HG02884 (cell line): ENCODE measurements at regions not wholly inside any gene's neighbourhood (a gene's known extent, or its start where the extent isn't known, plus 50 kb on each side); places are given as distances from the start of the nearest gene placed in this dataset.

Source experiments
- ATAC-seq: cut with Tn5 transposase; IDR thresholded peaks from one replicate; pipeline ENCODE4 v1.9.1; 2021; ENCODE audit warnings: mild to moderate bottlenecking, moderate library complexity; ENCODE audit not compliant: unreplicated experiment

DNA sequence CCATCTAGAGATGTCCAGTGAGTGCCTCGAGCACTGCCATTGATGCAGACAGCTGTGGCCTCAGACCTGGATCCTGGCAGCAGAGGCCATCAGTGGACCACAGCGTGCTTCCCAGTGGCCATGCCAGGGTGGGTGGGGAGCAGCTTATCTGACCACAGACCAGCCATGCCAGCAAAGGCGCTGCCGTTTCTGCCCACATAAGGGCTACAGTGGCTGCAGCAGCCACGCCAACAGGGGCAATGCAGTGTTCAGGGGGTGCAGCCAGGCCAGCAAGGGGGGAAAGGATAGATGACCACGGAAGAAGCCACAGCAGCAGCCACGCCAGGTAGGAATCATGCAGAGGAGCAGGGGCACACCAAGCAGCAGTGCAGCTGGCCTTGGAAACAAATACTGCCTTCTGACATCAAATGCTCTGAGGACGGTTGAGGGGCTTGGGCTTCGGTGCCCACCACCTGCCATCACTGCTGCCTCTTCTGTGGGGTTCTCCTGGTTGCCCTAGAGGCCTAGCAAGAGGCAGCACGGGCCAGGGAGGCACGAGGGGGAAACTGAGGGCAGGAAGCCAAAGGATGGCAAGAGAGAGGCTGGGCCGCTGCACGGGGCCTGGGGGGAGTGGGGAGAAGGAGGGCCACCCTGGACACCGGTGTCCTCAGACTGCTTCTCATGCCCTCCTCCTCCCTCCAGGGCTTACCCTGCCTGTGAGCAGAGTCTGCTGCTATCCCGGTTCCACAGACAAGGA lies 94.7 kb upstream of the RUNX3 start:
- ATAC-seq = no peak

DNA sequence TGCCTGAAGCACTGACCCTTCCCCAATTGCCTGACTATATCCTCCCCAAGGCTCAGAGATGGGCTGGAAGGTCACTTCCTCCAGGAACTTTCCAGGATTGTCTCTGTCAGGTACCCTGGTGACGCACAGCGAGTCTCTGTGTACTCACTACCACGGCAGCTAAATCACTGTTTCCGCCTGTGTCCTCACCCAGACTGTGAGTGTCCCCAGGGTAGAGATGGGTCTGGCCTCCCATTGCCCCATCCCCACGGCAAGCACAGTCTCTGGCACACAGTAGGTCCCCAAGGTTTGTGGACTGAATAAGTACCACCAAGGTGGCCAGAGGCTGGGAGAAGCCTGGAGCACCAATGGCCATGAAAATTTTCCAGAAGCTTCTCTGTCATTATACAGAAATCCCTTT lies 93.8 kb upstream of the RUNX3 start:
- ATAC-seq = no peak

DNA sequence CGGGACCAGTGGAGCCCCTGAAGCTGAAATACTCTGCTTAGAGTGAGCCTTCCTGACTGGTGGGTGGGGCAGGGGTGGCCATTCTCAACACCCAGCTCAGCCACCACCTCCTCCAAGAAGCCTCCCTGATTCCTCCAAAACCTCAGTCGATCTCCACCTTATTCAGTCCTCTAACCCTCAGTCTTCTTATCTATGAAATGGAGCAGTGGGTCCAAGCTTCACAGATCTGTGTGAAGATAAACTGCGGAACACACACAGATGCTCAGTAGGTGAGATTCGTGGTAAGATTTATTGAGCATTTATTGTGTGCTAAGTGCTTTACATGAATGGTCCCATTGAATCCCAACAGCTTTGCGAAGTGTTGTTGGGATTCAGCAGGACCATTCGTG lies 93.1 kb upstream of the RUNX3 start:
- ATAC-seq = no peak

DNA sequence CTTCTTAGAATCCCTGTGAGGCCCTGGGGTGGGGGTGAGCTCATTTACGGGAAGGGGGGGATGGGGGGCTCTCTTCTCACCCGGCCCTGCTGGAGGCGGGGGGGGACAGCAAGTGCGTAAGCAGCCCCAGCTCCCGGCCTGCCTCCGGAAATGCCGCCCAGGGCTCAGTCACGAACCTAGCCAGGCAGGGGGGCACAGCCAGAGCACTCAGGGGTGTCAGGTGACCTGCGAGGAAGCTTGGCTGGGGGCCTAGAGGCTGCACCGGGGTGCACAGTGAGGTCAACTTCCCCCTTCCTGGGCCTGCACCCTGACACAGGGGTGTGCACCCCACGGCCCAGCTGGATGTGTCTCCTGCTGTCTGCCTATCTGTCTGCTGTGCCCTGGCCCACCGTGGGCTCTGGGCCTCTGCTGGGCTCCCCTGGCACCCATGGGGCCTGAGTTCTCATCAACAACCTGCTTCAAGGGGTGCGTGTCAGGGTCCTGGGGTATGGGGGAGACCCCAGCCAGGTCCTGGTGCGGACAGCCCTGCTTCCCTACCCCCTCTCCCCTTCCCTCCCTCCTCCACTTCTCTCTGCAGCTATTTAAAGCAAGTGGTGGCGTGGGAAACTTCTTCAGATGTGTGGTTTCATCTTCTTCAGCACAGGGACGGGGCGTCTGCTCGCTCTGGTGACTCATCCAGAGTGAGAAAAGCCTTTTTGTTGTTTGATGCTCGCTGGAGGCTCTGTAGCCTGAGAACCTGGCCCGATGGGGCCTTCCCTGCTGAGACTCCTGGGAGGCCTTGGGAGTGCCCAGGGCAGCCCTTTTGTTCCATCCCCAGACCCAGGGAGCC lies 92.5 kb upstream of the RUNX3 start:
- ATAC-seq = peak; percentile 73

GRCh38 chr1:25021591-25022215 lies 91.6 kb upstream of the RUNX3 start:
- no peak for ATAC-seq

DNA sequence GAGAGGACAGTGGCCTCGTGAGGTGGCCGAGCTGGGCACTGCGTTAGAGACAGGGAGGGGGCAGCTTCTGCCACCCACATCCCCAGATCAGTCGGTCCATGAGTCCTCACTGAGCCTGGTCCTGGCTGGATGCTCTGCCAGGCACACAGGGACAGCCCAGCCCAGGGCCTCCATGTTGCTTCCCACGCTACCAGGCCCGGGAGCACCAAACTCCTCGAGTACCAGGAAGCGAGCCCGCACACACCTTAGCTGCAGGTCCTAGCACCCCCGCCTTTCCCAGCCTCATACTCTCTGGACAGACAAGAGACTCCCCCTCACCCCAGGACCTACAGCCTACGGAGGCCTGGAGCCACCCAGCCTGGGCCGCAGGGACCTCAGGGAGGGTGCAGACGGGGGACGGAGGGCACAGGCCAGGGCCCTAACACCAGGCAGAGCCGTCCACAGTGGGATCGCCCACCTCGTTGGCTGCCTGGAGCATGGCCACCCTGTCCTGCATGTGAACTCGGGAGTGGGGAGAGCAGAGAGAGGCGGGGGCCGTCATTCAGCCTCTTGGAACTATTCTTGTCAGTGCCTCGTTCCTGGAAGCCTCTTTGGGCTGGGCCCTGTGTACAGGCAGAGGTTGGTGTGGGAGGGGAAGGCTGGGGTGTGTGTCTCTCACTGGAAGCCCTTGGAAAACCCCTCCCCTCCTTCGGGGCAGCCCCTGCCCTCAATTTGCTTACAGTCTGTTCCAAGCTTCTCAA lies 90.9 kb upstream of the RUNX3 start:
- ATAC-seq = no peak

- ATAC-seq = no peak
Observed at GRCh38 chr1:25020173-25020845, 90.2 kb upstream of the RUNX3 start.

GRCh38 chr1:25019337-25020172 lies 89.5 kb upstream of the RUNX3 start:
- peak; percentile 47 for ATAC-seq

DNA sequence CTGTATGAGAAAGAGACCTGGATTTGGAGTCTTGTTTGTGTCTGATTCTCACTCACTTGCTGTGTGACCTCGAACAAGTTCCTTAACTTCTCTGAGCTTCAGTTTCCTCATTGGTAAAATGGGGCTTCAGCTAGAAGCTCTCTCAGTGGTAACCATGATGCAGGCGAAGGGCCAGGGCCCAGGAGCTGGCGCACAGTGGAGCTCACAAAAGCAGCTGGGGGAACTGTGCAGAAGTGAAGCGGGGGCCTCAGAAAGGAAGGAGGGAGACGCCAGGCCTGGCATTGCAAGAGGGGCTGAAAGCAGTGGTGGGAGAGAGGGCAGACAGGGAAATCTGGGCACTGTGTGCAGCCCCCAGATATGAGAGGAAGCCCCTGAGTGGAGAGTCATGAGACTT lies 88.9 kb upstream of the RUNX3 start:
- ATAC-seq = no peak

- no peak for ATAC-seq
Observed at GRCh38 chr1:25018110-25018735, 88.1 kb upstream of the RUNX3 start.

GRCh38 chr1:25017436-25018109 lies 87.5 kb upstream of the RUNX3 start:
- no peak for ATAC-seq

- no peak for ATAC-seq
Observed at GRCh38 chr1:25012966-25013962, 83.2 kb upstream of the RUNX3 start.

DNA sequence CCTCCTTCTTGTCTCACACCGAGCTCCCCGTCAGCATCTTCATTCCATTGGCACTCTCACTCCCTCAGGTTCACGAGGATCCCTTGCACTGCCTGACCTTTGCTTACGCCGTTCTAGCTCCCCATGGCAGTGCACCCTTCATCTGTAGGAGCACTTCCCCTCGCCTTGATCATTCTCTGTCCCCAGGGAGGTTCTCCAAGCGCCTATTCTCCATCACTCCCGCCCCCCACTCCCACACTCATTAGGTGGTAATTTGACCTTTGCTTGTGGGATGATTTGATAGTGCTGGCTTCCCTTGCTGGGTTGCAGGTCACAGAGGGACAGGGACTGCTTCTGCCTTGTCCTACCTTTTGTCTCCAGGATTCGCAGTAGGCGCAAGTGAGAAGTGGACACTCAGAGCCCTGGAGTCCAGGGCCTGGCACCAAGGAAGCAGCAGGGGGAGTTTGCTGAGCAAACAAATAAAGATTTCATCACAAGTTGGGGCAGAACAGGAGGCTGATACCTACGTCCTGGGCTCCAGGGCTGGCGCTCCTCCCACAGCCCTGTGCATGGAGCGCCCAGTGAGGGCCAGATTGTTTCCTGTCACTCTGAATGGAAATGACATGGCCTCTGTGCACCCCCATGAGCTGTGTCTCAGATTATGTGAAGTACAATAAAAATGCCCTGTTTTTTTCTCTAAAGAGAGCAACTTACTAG lies 82.0 kb upstream of the RUNX3 start:
- ATAC-seq = no peak

DNA sequence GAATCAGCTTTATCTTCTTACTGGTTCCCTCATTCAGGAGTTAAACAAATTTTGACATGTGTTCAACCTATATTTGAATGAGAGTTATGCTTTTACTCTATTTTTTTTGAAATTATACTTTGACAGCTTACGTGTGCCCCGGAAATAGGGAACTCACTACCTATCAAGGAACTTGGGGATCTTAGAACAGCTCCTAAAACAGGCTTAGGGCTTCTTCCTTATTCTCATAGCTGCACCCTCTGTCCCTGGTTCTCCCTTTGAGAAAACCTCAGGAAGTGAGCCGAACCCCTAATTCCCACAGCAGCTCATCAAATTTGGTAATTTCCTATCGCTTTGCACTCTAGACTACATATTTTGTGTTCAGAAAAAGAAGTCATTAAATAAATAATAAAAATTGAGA lies 81.2 kb upstream of the RUNX3 start:
- ATAC-seq = no peak

- ATAC-seq = no peak
Observed at GRCh38 chr1:25009671-25010262, 79.7 kb upstream of the RUNX3 start.

GRCh38 chr1:25008192-25008485 lies 78.1 kb upstream of the RUNX3 start:
- ATAC-seq = no peak
